Brain microvascular endothelial cell (primary cell): ENCODE measurements at regions not wholly inside any gene's neighbourhood (a gene's known extent, or its start where the extent isn't known, plus 50 kb on each side); places are given as distances from the start of the nearest gene placed in this dataset.
A peak's percentile ranks its signal among the peaks of the same experiment; 100 is the strongest.

Experiments
- DNase-seq: peaks from one replicate; pipeline ENCODE4 v3.0.0-alpha.2; 2020
- H3K27ac ChIP-seq: fragments of 250-450 bp; sonication (Bioruptor Pico); 2 replicates; pipeline ENCODE4 v1.5.1; 2020; ENCODE audit warnings: mild to moderate bottlenecking, moderate library complexity
- H3K27me3 ChIP-seq: fragments of 250-450 bp; sonication (Bioruptor Pico); replicated peaks from 2 replicates; pipeline ENCODE4 v1.5.1; 2020; ENCODE audit warnings: mild to moderate bottlenecking
- H3K36me3 ChIP-seq: fragments of 250-450 bp; sonication (Bioruptor Pico); replicated peaks from 2 replicates; pipeline ENCODE4 v1.5.1; 2020; ENCODE audit warnings: mild to moderate bottlenecking
- H3K4me3 ChIP-seq: 2 replicates; pipeline ENCODE4 v1.5.1; 2011; ENCODE audit warnings: low read depth, mild to moderate bottlenecking, control low read depth, low read length, moderate library complexity
- CTCF ChIP-seq: IDR thresholded peaks from 2 replicates; pipeline ENCODE4 v1.5.1; 2011; ENCODE audit warnings: low read depth, mild to moderate bottlenecking, moderate library complexity, low read length, control low read depth, inconsistent platforms; ENCODE audit errors: missing control alignments
- in situ Hi-C: cut with HindIII; loops from 2 replicates; pipeline ENCODE4 v1.10.0; 2017; ENCODE audit warnings: low sequenced_read_pairs, low pct_ligation_motif_present

- H3K27me3 ChIP-seq: no peaks in the 10 kb centered on the region
- H3K4me3 ChIP-seq: no peak overlapping the region
- no peak for TF ChIP-seq CTCF
- H3K27ac ChIP-seq: no peak overlapping the region
- DNase-seq: no peak
- in situ Hi-C loops: no loop called here
- H3K36me3 ChIP-seq: no peaks in the 10 kb centered on the region
Observed at GRCh38 chr13:85653681-85654080, 145.5 kb downstream of the SLITRK6 start.

GRCh38 chr13:85652491-85652890 lies 146.7 kb downstream of the SLITRK6 start:
- H3K36me3 ChIP-seq: no peaks in the 10 kb centered on the region
- in situ Hi-C loops: no loop called here
- H3K27me3 ChIP-seq: no peaks in the 10 kb centered on the region
- H3K27ac ChIP-seq: no peak overlapping the region
- no peak for DNase-seq
- TF ChIP-seq CTCF: no peak
- no peak overlapping the region for H3K4me3 ChIP-seq

GRCh38 chr13:85651440-85651839 lies 147.8 kb downstream of the SLITRK6 start:
- H3K4me3 ChIP-seq: no peak overlapping the region
- no peaks in the 10 kb centered on the region for H3K36me3 ChIP-seq
- no peak for DNase-seq
- no peaks in the 10 kb centered on the region for H3K27me3 ChIP-seq
- in situ Hi-C loops: no loop called here
- no peak overlapping the region for H3K27ac ChIP-seq
- TF ChIP-seq CTCF: no peak

- no peaks in the 10 kb centered on the region for H3K27me3 ChIP-seq
- TF ChIP-seq CTCF: no peak
- no peak overlapping the region for H3K4me3 ChIP-seq
- DNase-seq: no peak
- in situ Hi-C loops: no loop called here
- H3K36me3 ChIP-seq: no peaks in the 10 kb centered on the region
- no peak overlapping the region for H3K27ac ChIP-seq
Observed at GRCh38 chr13:85650613-85651012, 148.6 kb downstream of the SLITRK6 start.

- no peaks in the 10 kb centered on the region for H3K27me3 ChIP-seq
- H3K27ac ChIP-seq: no peak overlapping the region
- peak; percentile 13 for DNase-seq
- in situ Hi-C loops: no loop called here
- no peaks in the 10 kb centered on the region for H3K36me3 ChIP-seq
- H3K4me3 ChIP-seq: no peak overlapping the region
- no peak for TF ChIP-seq CTCF
Observed at GRCh38 chr13:85640727-85641126, 158.5 kb downstream of the SLITRK6 start.

- H3K27me3 ChIP-seq: no peaks in the 10 kb centered on the region
- TF ChIP-seq CTCF: no peak
- no peak for DNase-seq
- no peaks in the 10 kb centered on the region for H3K36me3 ChIP-seq
- no peak overlapping the region for H3K4me3 ChIP-seq
- H3K27ac ChIP-seq: no peak overlapping the region
- in situ Hi-C loops: no loop called here
Observed at GRCh38 chr13:85638815-85639393, 160.3 kb downstream of the SLITRK6 start.
